ENCODE measurements at regions not wholly inside any gene's neighbourhood (a gene's known extent, or its start where the extent isn't known, plus 50 kb on each side); places are given as distances from the start of the nearest gene placed in this dataset.

GRCh38 chr16:17654142-17654541, 183.4 kb upstream of the XYLT1 start:
- DNase-seq (ENCODE audit: low read depth): no peak

GRCh38 chr16:17647879-17648872, 177.4 kb upstream of the XYLT1 start:
- no peak for DNase-seq (ENCODE audit: low read depth)

GRCh38 chr16:17643935-17644334, 173.2 kb upstream of the XYLT1 start:
- DNase-seq (ENCODE audit: low read depth): no peak

GRCh38 chr16:17641990-17642389, 171.2 kb upstream of the XYLT1 start:
- DNase-seq (ENCODE audit: low read depth): no peak

GRCh38 chr16:17638134-17638533, 167.4 kb upstream of the XYLT1 start:
- DNase-seq (ENCODE audit: low read depth): no peak

GRCh38 chr16:17635183-17635582, 164.4 kb upstream of the XYLT1 start:
- no peak for DNase-seq (ENCODE audit: low read depth)

GRCh38 chr16:17633181-17633951, 162.6 kb upstream of the XYLT1 start:
- DNase-seq (ENCODE audit: low read depth): no peak

GRCh38 chr16:17632667-17633066, 161.9 kb upstream of the XYLT1 start:
- no peak for DNase-seq (ENCODE audit: low read depth)

- no peak for DNase-seq (ENCODE audit: low read depth)
These were observed 159.2 kb upstream of the XYLT1 start for GRCh38 chr16:17629936-17630335.

GRCh38 chr16:17628983-17629382, 158.2 kb upstream of the XYLT1 start:
- DNase-seq (ENCODE audit: low read depth): no peak

GRCh38 chr16:17622366-17622765, 151.6 kb upstream of the XYLT1 start:
- no peak for DNase-seq (ENCODE audit: low read depth)

GRCh38 chr16:17619261-17619660, 148.5 kb upstream of the XYLT1 start:
- no peak for DNase-seq (ENCODE audit: low read depth)

- DNase-seq (ENCODE audit: low read depth): no peak
These were observed 146.3 kb upstream of the XYLT1 start for GRCh38 chr16:17617021-17617552.

GRCh38 chr16:17612336-17612735, 141.6 kb upstream of the XYLT1 start:
- no peak for DNase-seq (ENCODE audit: low read depth)

GRCh38 chr16:17607609-17608008, 136.8 kb upstream of the XYLT1 start:
- no peak for DNase-seq (ENCODE audit: low read depth)

- no peak for DNase-seq (ENCODE audit: low read depth)
These were observed 136.3 kb upstream of the XYLT1 start for GRCh38 chr16:17607075-17607509.

GRCh38 chr16:17606460-17606859, 135.7 kb upstream of the XYLT1 start:
- no peak for DNase-seq (ENCODE audit: low read depth)

- DNase-seq (ENCODE audit: low read depth): no peak
These were observed 135.0 kb upstream of the XYLT1 start for GRCh38 chr16:17605784-17606183.

- no peak for DNase-seq (ENCODE audit: low read depth)
These were observed 132.9 kb upstream of the XYLT1 start for GRCh38 chr16:17603626-17604025.

- no peak for DNase-seq (ENCODE audit: low read depth)
These were observed 131.9 kb upstream of the XYLT1 start for GRCh38 chr16:17602678-17603077.

GRCh38 chr16:17598968-17599367, 128.2 kb upstream of the XYLT1 start:
- DNase-seq (ENCODE audit: low read depth): no peak

- no peak for DNase-seq (ENCODE audit: low read depth)
These were observed 121.1 kb upstream of the XYLT1 start for GRCh38 chr16:17591655-17592405.

Data from stimulated activated CD8-positive, alpha-beta memory T cell treated with anti-CD3 and anti-CD28 coated beads, Interleukin-7, amount 100 ng/mL, for 24 hours (primary cell).